AG04449 (cell line): ENCODE measurements at regions not wholly inside any gene's neighbourhood (a gene's known extent, or its start where the extent isn't known, plus 50 kb on each side); places are given as distances from the start of the nearest gene placed in this dataset.
A peak's percentile ranks its signal among the peaks of the same experiment; 100 is the strongest.

Experiments
- CTCF ChIA-PET: fragments of 350-600 bp; formaldehyde crosslinking; extraction: SDS; loops from one replicate; lab custom pipeline; 2021; ENCODE audit warnings: antibody characterized with exemption; lab: Yijun Ruan, JAX
- POLR2A ChIA-PET: fragments of 400-600, 350-600 bp; formaldehyde crosslinking; extraction: SDS; loops from one replicate; lab custom pipeline; 2020; ENCODE audit warnings: antibody characterized with exemption, inconsistent platforms; lab: Yijun Ruan, JAX
- DNase-seq: peaks from one replicate; pipeline ENCODE4 v3.0.0-alpha.2; 2010; ENCODE audit warnings: low read depth, low spot score
- H3K4me3 ChIP-seq: 2 replicates; pipeline ENCODE4 v1.5.1; 2011; ENCODE audit warnings: low read depth, mild to moderate bottlenecking, control low read depth, low read length
- TF ChIP-seq, protein P1 (sequence below): IDR thresholded peaks from one replicate; pipeline ENCODE4 v1.5.1; 2011; ENCODE audit warnings: mild to moderate bottlenecking, moderate library complexity, low read length, control low read depth, inconsistent platforms; ENCODE audit not compliant: insufficient read depth; ENCODE audit errors: missing control alignments

DNA sequence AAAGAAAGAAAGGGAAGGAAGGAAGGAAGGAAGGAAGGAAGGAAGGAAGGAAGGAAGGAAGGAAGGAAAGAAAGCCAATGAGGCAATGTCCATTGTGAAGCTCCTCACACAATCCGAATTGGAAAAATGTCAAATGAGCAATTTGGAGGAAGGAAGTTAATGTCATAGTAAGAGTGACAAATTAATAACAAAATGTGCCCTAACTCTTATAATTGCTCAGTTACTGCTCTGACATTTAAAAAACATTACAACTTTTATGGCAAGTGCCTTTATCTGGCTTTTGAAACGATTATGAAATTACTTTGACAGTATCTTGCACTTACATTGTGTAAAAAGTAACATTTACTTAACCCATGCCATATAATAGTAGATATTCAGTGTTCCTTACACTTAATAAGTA is 96.5 kb upstream of the EFHC2 start:
- CTCF ChIA-PET: no interaction called here
- DNase-seq: no peak
- POLR2A ChIA-PET: no interaction called here
- TF ChIP-seq, protein P1, sequence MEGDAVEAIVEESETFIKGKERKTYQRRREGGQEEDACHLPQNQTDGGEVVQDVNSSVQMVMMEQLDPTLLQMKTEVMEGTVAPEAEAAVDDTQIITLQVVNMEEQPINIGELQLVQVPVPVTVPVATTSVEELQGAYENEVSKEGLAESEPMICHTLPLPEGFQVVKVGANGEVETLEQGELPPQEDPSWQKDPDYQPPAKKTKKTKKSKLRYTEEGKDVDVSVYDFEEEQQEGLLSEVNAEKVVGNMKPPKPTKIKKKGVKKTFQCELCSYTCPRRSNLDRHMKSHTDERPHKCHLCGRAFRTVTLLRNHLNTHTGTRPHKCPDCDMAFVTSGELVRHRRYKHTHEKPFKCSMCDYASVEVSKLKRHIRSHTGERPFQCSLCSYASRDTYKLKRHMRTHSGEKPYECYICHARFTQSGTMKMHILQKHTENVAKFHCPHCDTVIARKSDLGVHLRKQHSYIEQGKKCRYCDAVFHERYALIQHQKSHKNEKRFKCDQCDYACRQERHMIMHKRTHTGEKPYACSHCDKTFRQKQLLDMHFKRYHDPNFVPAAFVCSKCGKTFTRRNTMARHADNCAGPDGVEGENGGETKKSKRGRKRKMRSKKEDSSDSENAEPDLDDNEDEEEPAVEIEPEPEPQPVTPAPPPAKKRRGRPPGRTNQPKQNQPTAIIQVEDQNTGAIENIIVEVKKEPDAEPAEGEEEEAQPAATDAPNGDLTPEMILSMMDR: no peak
- H3K4me3 ChIP-seq: no peak overlapping the region

DNA sequence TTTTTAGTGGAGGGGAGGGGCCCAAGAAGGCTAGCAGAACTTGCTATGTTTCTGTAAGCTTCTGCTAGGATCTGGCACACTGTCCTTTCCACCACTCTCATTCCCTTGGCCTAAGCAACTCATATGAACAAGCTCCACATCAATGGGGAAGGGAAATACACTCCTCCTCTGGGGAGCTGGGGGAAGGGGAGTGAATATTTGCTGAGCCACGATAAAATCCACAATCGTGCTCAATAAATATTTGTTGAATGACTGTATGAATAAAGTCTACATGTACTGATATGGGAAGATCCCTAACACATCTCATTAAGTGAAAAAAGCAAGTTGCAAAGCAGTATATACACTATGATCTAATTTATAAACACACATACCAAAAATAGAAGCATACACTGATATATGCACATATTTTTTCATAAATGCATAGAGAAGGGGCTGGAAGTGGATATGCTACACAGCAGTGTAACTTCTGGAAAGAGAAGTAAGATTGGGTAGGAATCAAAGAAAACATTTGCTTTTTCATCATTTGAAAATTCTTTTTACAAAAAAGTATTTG is 95.8 kb upstream of the EFHC2 start:
- no peak for DNase-seq
- no peak overlapping the region for H3K4me3 ChIP-seq
- TF ChIP-seq, protein P1: no peak
- POLR2A ChIA-PET: no interaction called here
- CTCF ChIA-PET: no interaction called here

DNA sequence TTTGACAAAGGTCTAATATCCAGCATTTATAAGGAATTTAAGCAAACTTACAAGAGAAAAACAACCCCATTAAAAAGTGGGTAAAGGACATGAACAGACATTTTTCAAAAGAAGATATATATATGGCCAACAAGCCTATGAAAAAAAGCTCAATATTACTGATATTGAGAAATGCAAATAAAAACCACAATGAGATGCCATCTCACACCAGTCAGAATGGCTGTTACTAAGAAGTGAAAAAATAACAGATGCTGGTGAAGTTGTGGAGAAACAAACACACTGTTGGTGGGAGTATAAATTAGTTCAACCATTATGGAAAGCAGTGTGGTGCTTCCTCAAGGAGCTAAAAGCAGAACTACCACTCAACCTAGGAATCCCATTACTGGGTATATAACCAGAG is 91.6 kb upstream of the EFHC2 start:
- ChIA-PET POLR2A (no interaction called here), CTCF (no interaction called here)
- TF ChIP-seq, protein P1: no peak
- H3K4me3 ChIP-seq: no peak overlapping the region
- no peak for DNase-seq

DNA sequence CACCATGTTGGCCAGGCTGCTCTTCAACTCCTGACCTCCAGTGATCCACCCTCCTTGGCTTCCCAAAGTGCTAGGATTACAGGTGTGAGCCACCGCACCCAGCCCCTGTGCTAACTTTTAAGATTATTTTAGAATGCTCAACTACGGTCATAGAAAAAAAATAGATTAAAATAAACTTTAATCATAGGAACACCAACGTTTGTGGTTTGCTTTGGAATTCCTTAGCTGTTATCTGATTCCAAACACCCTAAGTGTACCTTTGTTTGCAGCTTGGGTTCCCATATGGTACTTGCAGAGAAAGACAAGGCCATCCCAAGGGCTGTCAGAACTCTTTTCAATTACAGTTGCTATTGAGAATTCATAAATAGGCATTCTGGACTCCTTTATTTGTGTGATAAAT is 90.1 kb upstream of the EFHC2 start:
- no peak for DNase-seq
- H3K4me3 ChIP-seq: no peak overlapping the region
- CTCF ChIA-PET: no interaction called here
- POLR2A ChIA-PET: no interaction called here
- TF ChIP-seq, protein P1: no peak

DNA sequence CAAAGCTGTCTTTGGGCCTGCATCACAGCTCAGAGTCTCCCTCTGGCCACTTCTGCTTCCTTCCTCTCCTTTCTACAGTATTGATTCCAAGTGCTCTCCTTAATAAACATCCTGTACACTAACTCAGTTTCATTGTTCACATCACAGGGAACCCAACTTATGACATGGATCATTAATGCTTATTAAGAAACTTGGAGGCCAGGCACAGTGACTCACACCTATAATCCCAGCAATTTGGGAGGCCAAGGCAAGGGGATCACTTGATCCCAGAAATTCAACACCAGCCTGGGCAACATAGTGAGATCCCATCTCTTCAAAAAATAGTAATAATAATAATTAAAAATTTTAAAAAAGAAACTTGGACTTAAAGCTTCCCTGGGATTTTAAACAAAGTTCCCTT is 89.2 kb upstream of the EFHC2 start:
- TF ChIP-seq, protein P1: no peak
- ChIA-PET POLR2A (no interaction called here), CTCF (no interaction called here)
- H3K4me3 ChIP-seq: no peak overlapping the region
- peak; percentile 19 for DNase-seq

DNA sequence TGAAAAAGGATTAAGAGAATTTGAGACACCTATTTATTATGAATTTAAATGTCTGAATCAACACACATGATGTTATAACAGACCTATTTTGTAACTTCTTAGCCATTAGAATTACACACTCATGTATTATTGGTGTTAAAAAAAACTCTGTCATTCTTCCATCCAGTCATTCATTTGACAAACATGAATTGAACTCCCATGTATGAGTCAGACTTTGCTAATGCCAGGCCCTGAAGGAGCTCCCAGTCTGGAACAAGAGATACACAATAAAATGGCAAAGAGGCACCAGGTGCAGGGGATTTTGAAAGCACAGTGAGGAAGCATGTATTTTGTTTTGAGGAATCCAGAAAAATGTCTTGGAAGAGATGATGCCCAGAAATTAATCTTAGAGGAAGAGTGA is 87.7 kb upstream of the EFHC2 start:
- CTCF ChIA-PET: no interaction called here
- TF ChIP-seq, protein P1: no peak
- DNase-seq: no peak
- H3K4me3 ChIP-seq: no peak overlapping the region
- POLR2A ChIA-PET: no interaction called here
